ENCODE measurements at regions not wholly inside any gene's neighbourhood (a gene's known extent, or its start where the extent isn't known, plus 50 kb on each side); places are given as distances from the start of the nearest gene placed in this dataset.

DNA sequence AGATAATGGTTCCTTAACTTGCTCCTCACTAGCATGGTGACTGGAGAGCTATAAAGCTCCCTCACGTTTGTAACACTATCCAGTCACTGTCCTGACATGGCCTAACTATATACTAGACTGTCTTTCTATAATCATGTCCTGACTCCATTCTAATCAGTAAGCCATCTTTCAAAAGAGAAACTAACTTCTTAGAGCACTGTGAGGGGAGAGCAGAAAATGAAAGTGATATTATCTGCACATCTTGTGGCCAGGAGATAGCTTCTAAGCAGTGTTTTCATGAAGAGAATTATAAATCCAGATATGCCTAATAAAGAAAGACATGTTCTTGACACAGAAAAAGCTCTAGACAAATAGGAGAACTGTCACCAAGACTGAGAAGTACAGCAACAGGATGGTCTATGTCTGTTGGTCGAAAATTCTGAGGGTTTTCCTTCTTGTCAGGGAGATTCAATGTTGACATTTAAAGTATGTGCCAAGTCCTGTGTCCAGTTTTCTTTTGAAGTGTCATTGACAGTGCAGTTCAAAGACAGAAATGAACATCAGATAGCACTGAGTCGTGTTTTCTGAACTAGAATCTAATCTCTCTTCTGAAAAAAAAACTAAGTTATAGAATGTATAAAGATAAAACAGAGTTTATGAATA, 230.6 kb upstream of the PEX5L start:
- DNase-seq (ENCODE audit: low read depth) = no peak
- TF ChIP-seq, protein P1, sequence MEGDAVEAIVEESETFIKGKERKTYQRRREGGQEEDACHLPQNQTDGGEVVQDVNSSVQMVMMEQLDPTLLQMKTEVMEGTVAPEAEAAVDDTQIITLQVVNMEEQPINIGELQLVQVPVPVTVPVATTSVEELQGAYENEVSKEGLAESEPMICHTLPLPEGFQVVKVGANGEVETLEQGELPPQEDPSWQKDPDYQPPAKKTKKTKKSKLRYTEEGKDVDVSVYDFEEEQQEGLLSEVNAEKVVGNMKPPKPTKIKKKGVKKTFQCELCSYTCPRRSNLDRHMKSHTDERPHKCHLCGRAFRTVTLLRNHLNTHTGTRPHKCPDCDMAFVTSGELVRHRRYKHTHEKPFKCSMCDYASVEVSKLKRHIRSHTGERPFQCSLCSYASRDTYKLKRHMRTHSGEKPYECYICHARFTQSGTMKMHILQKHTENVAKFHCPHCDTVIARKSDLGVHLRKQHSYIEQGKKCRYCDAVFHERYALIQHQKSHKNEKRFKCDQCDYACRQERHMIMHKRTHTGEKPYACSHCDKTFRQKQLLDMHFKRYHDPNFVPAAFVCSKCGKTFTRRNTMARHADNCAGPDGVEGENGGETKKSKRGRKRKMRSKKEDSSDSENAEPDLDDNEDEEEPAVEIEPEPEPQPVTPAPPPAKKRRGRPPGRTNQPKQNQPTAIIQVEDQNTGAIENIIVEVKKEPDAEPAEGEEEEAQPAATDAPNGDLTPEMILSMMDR (IDR thresholded peaks at IDR 0.05; ENCODE audit: low read depth, low read length, missing control alignments) = no peak
- H3K4me3 ChIP-seq (ENCODE audit: low read depth, low read length) = no peak overlapping the region
- in situ Hi-C loops (cut with HindIII; ENCODE audit: low sequenced_read_pairs) = no loop called here

DNA sequence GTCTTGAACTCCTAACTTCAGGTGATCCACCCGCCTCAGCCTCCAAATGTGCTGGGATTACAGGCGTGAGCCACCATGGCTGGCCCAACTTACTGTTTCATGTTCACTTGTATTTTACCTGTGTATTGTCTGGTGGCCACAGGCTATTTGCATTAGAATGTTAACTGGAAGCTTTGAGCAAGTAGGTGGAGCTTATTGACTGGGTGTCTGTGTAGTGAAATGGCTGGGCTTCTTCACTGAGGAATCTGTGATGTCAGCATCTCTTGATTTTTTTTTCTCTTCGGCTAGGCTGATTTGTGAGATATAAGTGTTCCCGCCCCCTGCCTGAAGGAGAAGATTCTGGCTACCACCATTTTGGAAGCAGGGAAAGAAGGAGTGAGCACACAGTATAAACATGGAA, 237.8 kb upstream of the PEX5L start:
- TF ChIP-seq, protein P1 (IDR thresholded peaks at IDR 0.05; ENCODE audit: low read depth, low read length, missing control alignments) = no peak
- in situ Hi-C loops (cut with HindIII; ENCODE audit: low sequenced_read_pairs) = no loop called here
- no peak for DNase-seq (ENCODE audit: low read depth)
- no peak overlapping the region for H3K4me3 ChIP-seq (ENCODE audit: low read depth, low read length)

- in situ Hi-C loops (cut with HindIII; ENCODE audit: low sequenced_read_pairs) = no loop called here
- H3K4me3 ChIP-seq (ENCODE audit: low read depth, low read length) = no peak overlapping the region
- no peak for DNase-seq (ENCODE audit: low read depth)
- TF ChIP-seq, protein P1 (IDR thresholded peaks at IDR 0.05; ENCODE audit: low read depth, low read length, missing control alignments) = no peak
Measured at GRCh38 chr3:180275176-180275575, 238.4 kb upstream of the PEX5L start.

DNA sequence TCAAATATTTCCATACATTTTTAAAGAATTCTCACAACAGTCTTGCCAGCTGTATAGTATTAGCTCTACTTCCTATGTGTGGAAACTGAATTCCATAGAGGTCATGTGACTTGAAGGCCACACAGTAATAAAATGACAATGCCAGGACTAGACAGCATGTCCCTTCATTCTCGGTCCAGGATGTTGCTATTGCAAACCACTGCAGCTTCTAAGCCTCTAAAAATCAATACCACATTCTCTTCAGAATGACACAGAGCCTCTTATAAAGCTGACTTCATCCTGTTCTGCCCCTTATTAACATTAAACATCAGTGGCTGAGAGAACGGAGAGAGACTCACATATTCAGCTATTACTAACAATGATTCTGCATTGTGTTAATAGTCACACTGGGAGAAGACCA, 240.3 kb upstream of the PEX5L start:
- DNase-seq (ENCODE audit: low read depth) = no peak
- in situ Hi-C loops (cut with HindIII; ENCODE audit: low sequenced_read_pairs) = no loop called here
- no peak overlapping the region for H3K4me3 ChIP-seq (ENCODE audit: low read depth, low read length)
- TF ChIP-seq, protein P1 (IDR thresholded peaks at IDR 0.05; ENCODE audit: low read depth, low read length, missing control alignments) = no peak

DNA sequence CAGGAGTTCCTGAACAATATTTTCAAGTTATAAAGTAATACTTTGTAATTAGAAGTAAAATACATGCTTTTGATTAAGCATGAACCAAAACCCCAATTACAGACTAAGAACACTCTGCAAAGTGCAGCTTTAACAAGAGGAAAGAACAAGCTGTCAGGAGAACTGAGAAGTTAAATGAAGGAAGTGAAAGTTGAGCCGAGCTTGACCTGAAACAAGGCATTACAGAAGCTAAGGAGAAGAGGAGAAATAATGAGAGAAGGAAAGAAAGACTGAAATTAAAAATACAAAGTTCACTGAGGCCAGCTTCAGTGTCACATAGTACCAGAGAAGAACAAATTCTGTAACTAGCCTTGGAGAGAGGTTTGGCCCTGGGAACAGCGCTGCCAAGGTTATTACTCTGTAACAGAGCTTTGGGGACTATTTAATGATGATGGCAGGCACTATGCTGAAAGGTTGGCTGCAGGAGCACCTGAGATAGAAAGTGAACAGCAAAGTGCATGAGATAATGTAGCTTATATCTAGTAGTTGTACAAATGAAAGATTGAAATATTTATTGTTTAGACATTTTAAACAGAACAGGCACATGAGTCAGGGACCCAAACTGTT, 241.9 kb upstream of the PEX5L start:
- no peak overlapping the region for H3K4me3 ChIP-seq (ENCODE audit: low read depth, low read length)
- TF ChIP-seq, protein P1 (IDR thresholded peaks at IDR 0.05; ENCODE audit: low read depth, low read length, missing control alignments) = no peak
- in situ Hi-C loops (cut with HindIII; ENCODE audit: low sequenced_read_pairs) = no loop called here
- DNase-seq (ENCODE audit: low read depth) = no peak

GRCh38 chr3:180280555-180280954, 243.8 kb upstream of the PEX5L start:
- H3K4me3 ChIP-seq (ENCODE audit: low read depth, low read length) = no peak overlapping the region
- in situ Hi-C loops (cut with HindIII; ENCODE audit: low sequenced_read_pairs) = no loop called here
- TF ChIP-seq, protein P1 (IDR thresholded peaks at IDR 0.05; ENCODE audit: low read depth, low read length, missing control alignments) = no peak
- DNase-seq (ENCODE audit: low read depth) = no peak
